H1 (cell line): ENCODE measurements at regions not wholly inside any gene's neighbourhood (a gene's known extent, or its start where the extent isn't known, plus 50 kb on each side); places are given as distances from the start of the nearest gene placed in this dataset.

Experiments used
- CTCF ChIA-PET: fragments of 300-600 bp; sonication (Branson Sonifier 250); formaldehyde crosslinking; loops from one replicate; lab custom pipeline; 2021; ENCODE audit not compliant: partially characterized antibody; lab: Charles Lee
- POLR2A ChIA-PET: fragments of 300-600 bp; sonication (Branson Sonifier 250); formaldehyde crosslinking; loops from one replicate; lab custom pipeline; 2021; ENCODE audit warnings: inconsistent platforms; ENCODE audit not compliant: partially characterized antibody; lab: Charles Lee
- DNase-seq, 2 experiments: peaks; one replicate each; pipeline versions ENCODE4 v3.0.0 to v3.0.0-alpha.2; 2010 to 2022; ENCODE audit warnings: low spot score in 2 of 2, low read depth in 1 of 2, mixed read lengths in 1 of 2
- FAIRE-seq: peaks from 2 replicates; lab custom pipeline; 2011; peaks lifted over from hg19 to GRCh38; lab: Jason Lieb, UNC
- H2AFZ ChIP-seq: 2 replicates; pipeline ENCODE4 v1.8.1; 2012; ENCODE audit warnings: low read length, inconsistent platforms
- H2AK5ac ChIP-seq: 2 replicates; pipeline ENCODE4 v1.6.1; 2013; ENCODE audit warnings: low read depth, low read length
- H2BK120ac ChIP-seq: replicated peaks from 2 replicates; pipeline ENCODE3; 2013; ENCODE audit warnings: low read depth, low read length, inconsistent platforms
- H2BK12ac ChIP-seq: 2 replicates; pipeline ENCODE4 v1.6.1; 2013; ENCODE audit warnings: low read depth, low read length
- H2BK15ac ChIP-seq: 2 replicates; pipeline ENCODE4 v1.6.1; 2013; ENCODE audit warnings: low read length
- H2BK20ac ChIP-seq: 2 replicates; pipeline ENCODE4 v1.6.1; 2013; ENCODE audit warnings: low read length
- H2BK5ac ChIP-seq: 2 replicates; pipeline ENCODE4 v1.6.1; 2013; ENCODE audit warnings: low read depth, low read length
- H3K14ac ChIP-seq: 2 replicates; pipeline ENCODE4 v1.6.1; 2013; ENCODE audit warnings: inconsistent platforms; ENCODE audit not compliant: insufficient read length
- H3K18ac ChIP-seq: 2 replicates; pipeline ENCODE4 v1.6.1; 2013; ENCODE audit warnings: low read length; ENCODE audit errors: extremely low read depth
- H3K23ac ChIP-seq: 2 replicates; pipeline ENCODE4 v1.6.1; 2013; ENCODE audit warnings: inconsistent platforms; ENCODE audit not compliant: insufficient read length
- H3K23me2 ChIP-seq: 2 replicates; pipeline ENCODE4 v1.6.1; 2013; ENCODE audit warnings: low read depth, low read length
- H3K27ac ChIP-seq: 2 replicates; pipeline ENCODE4 v1.6.1; 2011; ENCODE audit warnings: low read depth, low read length, inconsistent platforms
- H3K27me3 ChIP-seq, 4 experiments: replicated peaks in 1 of 4; 1 replicate in 1 of 4; 2 replicates in 3 of 4; pipeline versions ENCODE4 v1.6.1 to v1.8.1; 2011 to 2013; ENCODE audit warnings: low read length in 3 of 4, mild to moderate bottlenecking in 3 of 4, inconsistent platforms in 2 of 4, mixed read lengths in 2 of 4, moderate library complexity in 1 of 4; ENCODE audit not compliant: control insufficient read depth in 3 of 4, insufficient read depth in 3 of 4; ENCODE audit errors: extremely low read depth in 1 of 4
- H3K36me3 ChIP-seq, 4 experiments: 2 replicates each; pipeline versions ENCODE4 v1.6.1 to v1.8.1; 2011 to 2013; ENCODE audit warnings: mild to moderate bottlenecking in 4 of 4, low read length in 3 of 4, moderate library complexity in 2 of 4, control low read depth in 1 of 4, inconsistent platforms in 1 of 4; ENCODE audit not compliant: insufficient read depth in 4 of 4, control insufficient read depth in 2 of 4
- H3K4ac ChIP-seq: replicated peaks from 2 replicates; pipeline ENCODE3; 2013; ENCODE audit warnings: low read length, low read depth, mixed read lengths, inconsistent platforms; ENCODE audit not compliant: insufficient read length
- H3K4me1 ChIP-seq, 4 experiments: replicated peaks in 1 of 4; 1 replicate in 1 of 4; 2 replicates in 3 of 4; pipeline versions ENCODE4 v1.6.1 to v1.8.1; 2011 to 2013; ENCODE audit warnings: low read length in 3 of 4, inconsistent platforms in 2 of 4, mixed read lengths in 1 of 4; ENCODE audit not compliant: insufficient read depth in 4 of 4, control insufficient read depth in 3 of 4
- H3K4me2 ChIP-seq, 2 experiments: 2 replicates each; pipeline versions ENCODE4 v1.6.1 to v1.8.1; 2011 to 2013; ENCODE audit warnings: low read depth in 2 of 2, low read length in 2 of 2, control low read depth in 1 of 2, inconsistent platforms in 1 of 2, mild to moderate bottlenecking in 1 of 2; ENCODE audit not compliant: insufficient read depth in 1 of 2
- H3K4me3 ChIP-seq, 4 experiments: fragments of 200-600, 300-600 bp in 1 of 4; sonication (generic), shearing (Covaris generic), sonication (Bioruptor Twin) in 1 of 4; 2 replicates each; pipeline versions ENCODE4 v1.5.1 to v1.8.1; 2011 to 2016; ENCODE audit warnings: low read length in 4 of 4, low read depth in 3 of 4, control low read depth in 2 of 4, inconsistent platforms in 2 of 4, mild to moderate bottlenecking in 2 of 4, mixed read lengths in 1 of 4, moderate library complexity in 1 of 4; ENCODE audit not compliant: insufficient read depth in 2 of 4; ENCODE audit errors: extremely low read depth in 1 of 4
- H3K56ac ChIP-seq: replicated peaks from 2 replicates; pipeline ENCODE3; 2013; ENCODE audit warnings: low read depth, mild to moderate bottlenecking, mixed read lengths, low read length, inconsistent platforms; ENCODE audit not compliant: insufficient read length
- H3K79me1 ChIP-seq: 2 replicates; pipeline ENCODE4 v1.6.1; 2013; ENCODE audit warnings: low read depth, low read length, control low read depth
- H3K79me2 ChIP-seq, 2 experiments: 2 replicates each; pipeline versions ENCODE4 v1.6.1 to v1.8.1; 2012 to 2013; ENCODE audit warnings: low read length in 2 of 2, mild to moderate bottlenecking in 2 of 2, inconsistent platforms in 1 of 2; ENCODE audit not compliant: insufficient read depth in 2 of 2, control insufficient read depth in 1 of 2
- H3K9ac ChIP-seq, 4 experiments: replicated peaks in 1 of 4; 1 replicate in 1 of 4; 2 replicates in 3 of 4; pipeline versions ENCODE4 v1.6.1 to v1.8.1; 2011 to 2013; ENCODE audit warnings: low read depth in 3 of 4, low read length in 3 of 4, control low read depth in 2 of 4, mild to moderate bottlenecking in 2 of 4, moderate library complexity in 2 of 4, inconsistent platforms in 1 of 4; ENCODE audit errors: extremely low read depth in 1 of 4
- H3K9me3 ChIP-seq, 2 experiments: 2 replicates each; pipeline versions ENCODE4 v1.6.1 to v1.8.1; 2012 to 2013; ENCODE audit warnings: mild to moderate bottlenecking in 2 of 2, moderate library complexity in 2 of 2, control low read depth in 1 of 2, inconsistent platforms in 1 of 2, low read depth in 1 of 2, low read length in 1 of 2, mixed read lengths in 1 of 2; ENCODE audit not compliant: insufficient read depth in 2 of 2
- H4K20me1 ChIP-seq, 2 experiments: replicated peaks in 1 of 2; 2 replicates each; pipeline versions ENCODE3 to v1.8.1; 2011 to 2013; ENCODE audit warnings: inconsistent platforms in 2 of 2, low read length in 2 of 2, mild to moderate bottlenecking in 1 of 2; ENCODE audit not compliant: insufficient read depth in 2 of 2, control insufficient read depth in 1 of 2
- H4K5ac ChIP-seq: 2 replicates; pipeline ENCODE4 v1.6.1; 2013; ENCODE audit warnings: low read length, low read depth, mixed read lengths, inconsistent platforms; ENCODE audit not compliant: insufficient read length
- H4K8ac ChIP-seq: 2 replicates; pipeline ENCODE4 v1.8.0; 2013; ENCODE audit warnings: mild to moderate bottlenecking, moderate library complexity, low read length, inconsistent platforms; ENCODE audit not compliant: insufficient read depth; ENCODE audit errors: extremely low read depth
- H4K91ac ChIP-seq: replicated peaks from 2 replicates; pipeline ENCODE3; 2013; ENCODE audit warnings: low read length, mixed read lengths, inconsistent platforms; ENCODE audit not compliant: insufficient read length
- FOSL1 ChIP-seq: IDR thresholded peaks from 2 replicates; pipeline ENCODE4 v1.6.1; 2011; ENCODE audit warnings: mild to moderate bottlenecking, low read depth, low read length, moderate library complexity; ENCODE audit not compliant: insufficient read depth
- WGBS, 2 experiments: shearing (Covaris generic) in 1 of 2; methylation state at CpG; one replicate each; pipeline versions ENCODE4 v1.1.6 to v1.1.7; 2013 to 2015; ENCODE audit warnings: low lambda C conversion rate in 2 of 2, mixed read lengths in 2 of 2, inconsistent platforms in 1 of 2, low coverage in 1 of 2, missing lambda C conversion rate in 1 of 2; ENCODE audit not compliant: insufficient replicate concordance in 2 of 2, insufficient coverage in 1 of 2, insufficient read length in 1 of 2; ENCODE audit errors: extremely low coverage in 1 of 2, missing lambda C conversion rate in 1 of 2; 5-methylcytosine and 5-hydroxymethylcytosine counted together

DNA sequence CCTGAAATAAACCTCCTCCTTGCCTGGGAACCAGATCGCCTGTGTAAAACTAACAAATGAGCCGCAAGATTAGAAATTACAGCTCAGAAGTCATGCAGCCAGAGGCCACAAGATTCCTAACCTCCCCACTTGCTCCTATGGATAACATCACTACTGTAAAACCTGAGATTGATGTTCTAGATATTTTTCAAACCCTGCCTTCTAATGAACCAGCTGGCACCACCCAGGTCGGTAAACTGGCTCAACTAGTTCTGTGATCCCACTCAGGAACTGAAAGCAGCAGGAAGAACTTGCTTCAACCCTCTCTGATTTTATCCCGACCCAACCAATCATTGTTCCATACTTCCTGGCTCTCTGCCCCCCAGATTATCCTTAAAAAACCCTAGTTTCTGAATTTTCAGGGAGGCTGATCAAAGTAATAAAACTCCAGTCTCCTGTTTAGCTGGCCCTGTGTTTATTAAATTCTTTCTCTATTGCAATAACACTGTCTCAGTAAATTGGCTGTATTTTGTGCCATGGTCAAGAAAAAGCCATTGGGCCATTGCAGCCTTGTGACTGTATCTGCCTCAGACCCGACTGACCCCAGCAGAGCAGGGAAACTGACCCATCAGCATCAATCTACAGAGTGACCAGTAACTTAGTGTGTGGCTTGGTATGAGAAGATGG is 98.9 kb downstream of the RPLP1 start:
- 90% methylated on average over 5 of the region's 5 CpGs; no CpG with 5 or more reads in 1 of the 2 experiments for WGBS, 2 experiments
- Histone ChIP-seq H3K23ac (no peak overlapping the region), H2BK20ac (no peak overlapping the region), H3K18ac (no peak overlapping the region), H3K36me3 (no peaks in the 10 kb centered on the region), H3K4me3 (no peak overlapping the region), H3K14ac (no peak overlapping the region), H3K23me2 (no peaks in the 10 kb centered on the region), H2BK15ac (no peak overlapping the region), H2AFZ (no peak overlapping the region), H3K9ac (no peak overlapping the region), H2BK5ac (no peak overlapping the region), H4K91ac (no peak overlapping the region), H3K79me2 (no peaks in the 10 kb centered on the region), H3K56ac (no peak overlapping the region), H3K4me2 (no peak overlapping the region), H4K20me1 (no peaks in the 10 kb centered on the region), H4K8ac (no peak overlapping the region), H3K27me3 (no peaks in the 10 kb centered on the region), H2BK120ac (no peak overlapping the region), H3K4me1 (peaks cover 0 to 7% (median 2%) of the 10 kb centered on the region in 4 experiments; a peak in 4 of 7 replicates), H4K5ac (no peak overlapping the region), H3K9me3 (no peaks in the 10 kb centered on the region), H2BK12ac (no peak overlapping the region), H3K79me1 (no peaks in the 10 kb centered on the region), H2AK5ac (no peak overlapping the region), H3K27ac (no peak overlapping the region), H3K4ac (no peak overlapping the region)
- DNase-seq: no peak
- no peak for FAIRE-seq
- POLR2A ChIA-PET: no interaction called here
- CTCF ChIA-PET: interaction anchor here (0.8 to 1.4 kb wide), 3 partner anchors 12 to 323 kb away, joined by 3 to 5 read pairs (median 3); no protein-coding TSS in a partner anchor
- no peak for TF ChIP-seq FOSL1
